CD4-positive, alpha-beta T cell (primary cell): ENCODE measurements at regions not wholly inside any gene's neighbourhood (a gene's known extent, or its start where the extent isn't known, plus 50 kb on each side); places are given as distances from the start of the nearest gene placed in this dataset.

Experiments
- ATAC-seq: fragments of 200-7000 bp; cut with Tn5 transposase; one replicate; pipeline ENCODE4 v1.10.0; 2022; ENCODE audit warnings: mild to moderate bottlenecking; ENCODE audit not compliant: poor library complexity
- CTCF ChIA-PET: fragments of 350-600 bp; sonication (Branson Sonifier 250); formaldehyde crosslinking; loops from one replicate; lab custom pipeline; 2021; ENCODE audit warnings: antibody characterized with exemption, inconsistent platforms; lab: Charles Lee
- POLR2A ChIA-PET: fragments of 350-600 bp; sonication (Branson Sonifier 250); formaldehyde crosslinking; loops from one replicate; lab custom pipeline; 2021; ENCODE audit warnings: antibody characterized with exemption, inconsistent platforms; lab: Charles Lee
- DNase-seq, 14 experiments: peaks; one replicate each; pipeline ENCODE4 v3.0.0-alpha.2; 2013 to 2020; ENCODE audit warnings: mixed read lengths in 2 of 14
- H3K27ac ChIP-seq, 2 donors: one replicate each; pipeline versions ENCODE4 v1.5.1 to v1.7.0; 2013; ENCODE audit warnings: low read length in 2 of 2, low read depth in 1 of 2, mild to moderate bottlenecking in 1 of 2
- H3K27me3 ChIP-seq, 2 experiments: 1 replicate in 1 of 2; 2 replicates in 1 of 2; pipeline versions ENCODE4 v1.6.1 to v1.7.0; 2013; ENCODE audit warnings: low read length in 2 of 2, control low read depth in 1 of 2, mild to moderate bottlenecking in 1 of 2, moderate library complexity in 1 of 2; ENCODE audit not compliant: insufficient read depth in 2 of 2, control insufficient read depth in 1 of 2
- H3K36me3 ChIP-seq: one replicate; pipeline ENCODE4 v1.6.1; 2013; ENCODE audit warnings: low read length, control low read depth; ENCODE audit not compliant: insufficient read depth
- H3K4me1 ChIP-seq: one replicate; pipeline ENCODE4 v1.6.1; 2013; ENCODE audit warnings: low read length, control low read depth; ENCODE audit not compliant: insufficient read depth
- H3K4me3 ChIP-seq: one replicate; pipeline ENCODE4 v1.5.1; 2013; ENCODE audit warnings: mild to moderate bottlenecking, low read length, moderate library complexity
- H3K9me3 ChIP-seq, 2 experiments: 1 replicate in 1 of 2; 2 replicates in 1 of 2; pipeline versions ENCODE4 v1.6.1 to v1.7.0; 2013; ENCODE audit warnings: low read length in 2 of 2, mild to moderate bottlenecking in 2 of 2, control low read depth in 1 of 2, moderate library complexity in 1 of 2; ENCODE audit not compliant: control insufficient read depth in 1 of 2, insufficient read depth in 1 of 2
- H3K27ac Mint-ChIP-seq: one replicate; pipeline ENCODE4 v1.8.0; 2020; ENCODE audit warnings: mixed read lengths
- H3K27me3 Mint-ChIP-seq: one replicate; pipeline ENCODE4 v1.8.0; 2021; ENCODE audit warnings: mixed read lengths
- H3K36me3 Mint-ChIP-seq: one replicate; pipeline ENCODE4 v1.8.0; 2021; ENCODE audit warnings: low read depth, mixed read lengths
- H3K4me1 Mint-ChIP-seq: one replicate; pipeline ENCODE4 v1.8.0; 2021; ENCODE audit warnings: low read depth, mixed read lengths
- H3K4me3 Mint-ChIP-seq: one replicate; pipeline ENCODE4 v1.8.0; 2020; ENCODE audit warnings: mild to moderate bottlenecking, mixed read lengths
- H3K9me3 Mint-ChIP-seq: one replicate; pipeline ENCODE4 v1.8.0; 2020; ENCODE audit warnings: mixed read lengths
- intact Hi-C, 2 experiments: fragments of 100-400 bp; cut with DNase I in 1 of 2; cut with micrococcal nuclease in 1 of 2; formaldehyde crosslinking; loops; one replicate each; pipeline versions ENCODE4 v1.15.1 to v1.9.0; 2023 to 2025; cut with DNase I, micrococcal nuclease
- TF ChIP-seq, protein P1 (sequence below): fragments of 200-600 bp; IDR thresholded peaks from one replicate; pipeline ENCODE4 v1.8.0; 2022; ENCODE audit warnings: antibody characterized with exemption, mild to moderate bottlenecking

DNA sequence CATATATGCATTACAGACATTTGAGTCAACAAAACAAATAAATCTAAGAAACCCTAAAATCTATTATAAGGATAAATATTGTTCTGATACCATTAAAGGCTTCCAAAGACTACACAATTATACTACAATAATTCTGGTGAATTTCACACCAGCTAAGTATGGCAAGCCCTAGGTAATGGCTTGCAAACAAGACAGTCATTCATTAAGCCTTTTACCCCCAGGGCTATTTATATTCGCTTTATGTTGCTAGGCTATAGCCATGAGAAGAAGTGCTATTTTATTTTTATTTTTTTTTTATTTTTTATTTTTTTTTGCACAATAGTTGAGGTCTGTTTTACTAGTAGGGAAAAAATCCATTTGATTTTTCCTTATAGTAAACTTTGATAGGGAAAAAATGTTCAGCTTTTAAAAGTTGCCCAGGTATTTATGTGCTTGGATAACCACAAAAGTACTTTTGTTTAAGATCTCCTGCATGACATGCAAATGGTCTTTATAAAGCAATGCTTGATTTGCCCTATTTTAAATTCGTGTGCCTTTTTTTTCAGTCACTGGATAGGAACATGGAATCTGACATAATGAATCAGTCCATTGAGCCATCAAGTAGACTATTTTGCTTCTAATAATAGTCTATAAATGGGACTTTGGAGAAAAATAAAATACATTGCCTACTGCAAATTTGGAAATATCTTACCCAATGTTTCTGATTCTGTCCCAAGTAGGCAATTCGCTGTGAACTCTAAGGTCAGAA lies 946.3 kb upstream of the COX7C start:
- CTCF ChIA-PET: no interaction called here
- H3K27ac ChIP-seq: no peak overlapping the region
- Mint-ChIP-seq H3K4me3 (no peak overlapping the region), H3K4me1 (no peaks in the 10 kb centered on the region), H3K27ac (no peak overlapping the region), H3K27me3 (no peaks in the 10 kb centered on the region), H3K36me3 (no peaks in the 10 kb centered on the region), H3K9me3 (peaks cover 2% of the 10 kb centered on the region)
- no peaks in the 10 kb centered on the region for H3K36me3 ChIP-seq
- TF ChIP-seq, protein P1, sequence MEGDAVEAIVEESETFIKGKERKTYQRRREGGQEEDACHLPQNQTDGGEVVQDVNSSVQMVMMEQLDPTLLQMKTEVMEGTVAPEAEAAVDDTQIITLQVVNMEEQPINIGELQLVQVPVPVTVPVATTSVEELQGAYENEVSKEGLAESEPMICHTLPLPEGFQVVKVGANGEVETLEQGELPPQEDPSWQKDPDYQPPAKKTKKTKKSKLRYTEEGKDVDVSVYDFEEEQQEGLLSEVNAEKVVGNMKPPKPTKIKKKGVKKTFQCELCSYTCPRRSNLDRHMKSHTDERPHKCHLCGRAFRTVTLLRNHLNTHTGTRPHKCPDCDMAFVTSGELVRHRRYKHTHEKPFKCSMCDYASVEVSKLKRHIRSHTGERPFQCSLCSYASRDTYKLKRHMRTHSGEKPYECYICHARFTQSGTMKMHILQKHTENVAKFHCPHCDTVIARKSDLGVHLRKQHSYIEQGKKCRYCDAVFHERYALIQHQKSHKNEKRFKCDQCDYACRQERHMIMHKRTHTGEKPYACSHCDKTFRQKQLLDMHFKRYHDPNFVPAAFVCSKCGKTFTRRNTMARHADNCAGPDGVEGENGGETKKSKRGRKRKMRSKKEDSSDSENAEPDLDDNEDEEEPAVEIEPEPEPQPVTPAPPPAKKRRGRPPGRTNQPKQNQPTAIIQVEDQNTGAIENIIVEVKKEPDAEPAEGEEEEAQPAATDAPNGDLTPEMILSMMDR: no peak
- no peak overlapping the region for H3K4me3 ChIP-seq
- no peaks in the 10 kb centered on the region for H3K4me1 ChIP-seq
- peaks cover 0 to 3% of the 10 kb centered on the region in 2 experiments for H3K9me3 ChIP-seq
- no peaks in the 10 kb centered on the region for H3K27me3 ChIP-seq
- DNase-seq: no peak
- ATAC-seq: no peak
- intact Hi-C loops: no loop called here
- POLR2A ChIA-PET: no interaction called here

DNA sequence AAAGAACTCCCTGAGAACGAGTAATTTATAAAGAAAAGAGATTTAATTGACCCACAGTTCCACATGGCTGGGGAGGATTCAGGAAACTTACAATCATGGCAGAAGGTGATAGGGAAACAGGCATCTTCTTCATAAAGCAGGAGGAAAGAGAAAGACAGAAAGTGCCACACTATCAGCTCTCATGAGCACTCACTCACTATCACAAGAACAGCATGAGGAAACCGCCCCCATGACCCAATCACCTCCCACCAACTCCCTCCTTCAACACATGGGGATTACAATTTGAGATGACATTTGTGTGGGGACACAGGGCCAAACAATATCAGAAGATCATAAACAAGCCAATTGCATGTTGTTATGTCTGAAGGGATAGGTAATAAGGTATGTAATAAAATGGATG lies 935.9 kb upstream of the COX7C start:
- ATAC-seq: no peak
- POLR2A ChIA-PET: no interaction called here
- H3K4me3 ChIP-seq: no peak overlapping the region
- TF ChIP-seq, protein P1: no peak
- H3K27ac ChIP-seq: no peak overlapping the region
- CTCF ChIA-PET: no interaction called here
- no peaks in the 10 kb centered on the region for H3K27me3 ChIP-seq
- no peak for DNase-seq
- H3K9me3 Mint-ChIP-seq: peaks cover 4% of the 10 kb centered on the region
- H3K9me3 ChIP-seq: no peaks in the 10 kb centered on the region
- H3K4me3 Mint-ChIP-seq: no peak overlapping the region
- no peaks in the 10 kb centered on the region for H3K4me1 Mint-ChIP-seq
- no peaks in the 10 kb centered on the region for H3K27me3 Mint-ChIP-seq
- H3K36me3 ChIP-seq: no peaks in the 10 kb centered on the region
- H3K4me1 ChIP-seq: no peaks in the 10 kb centered on the region
- H3K27ac Mint-ChIP-seq: no peak overlapping the region
- intact Hi-C loops: no loop called here
- H3K36me3 Mint-ChIP-seq: no peaks in the 10 kb centered on the region

DNA sequence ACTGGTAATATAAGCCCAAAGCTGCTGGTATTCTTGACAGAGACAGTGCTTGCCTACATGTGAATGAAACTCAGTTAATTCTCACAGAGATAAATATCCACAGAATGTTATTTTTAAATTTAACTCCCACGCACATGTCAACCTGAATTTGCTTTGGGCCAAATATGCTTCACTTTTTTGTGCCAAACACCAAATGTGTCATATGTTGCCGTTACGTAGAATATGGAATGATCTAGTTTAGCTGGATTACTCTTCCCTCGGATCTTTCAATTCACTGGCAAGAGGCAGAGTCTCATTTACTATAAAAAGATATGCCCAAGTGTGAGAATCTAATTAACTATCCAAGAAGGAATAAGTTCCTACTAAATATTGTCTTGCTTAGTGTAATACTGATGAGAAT lies 933.4 kb upstream of the COX7C start:
- DNase-seq (no peak), ATAC-seq (no peak)
- H3K9me3 ChIP-seq: no peaks in the 10 kb centered on the region
- intact Hi-C loops: no loop called here
- no peaks in the 10 kb centered on the region for H3K9me3 Mint-ChIP-seq
- no peaks in the 10 kb centered on the region for H3K36me3 ChIP-seq
- H3K27me3 ChIP-seq: no peaks in the 10 kb centered on the region
- CTCF ChIA-PET: no interaction called here
- H3K27me3 Mint-ChIP-seq: no peaks in the 10 kb centered on the region
- H3K27ac Mint-ChIP-seq: no peak overlapping the region
- no peaks in the 10 kb centered on the region for H3K4me1 ChIP-seq
- TF ChIP-seq, protein P1: no peak
- no peak overlapping the region for H3K4me3 Mint-ChIP-seq
- POLR2A ChIA-PET: no interaction called here
- H3K27ac ChIP-seq: no peak overlapping the region
- H3K4me1 Mint-ChIP-seq: no peaks in the 10 kb centered on the region
- no peaks in the 10 kb centered on the region for H3K36me3 Mint-ChIP-seq
- no peak overlapping the region for H3K4me3 ChIP-seq
